ENCODE measurements at regions not wholly inside any gene's neighbourhood (a gene's known extent, or its start where the extent isn't known, plus 50 kb on each side); places are given as distances from the start of the nearest gene placed in this dataset.

DNA sequence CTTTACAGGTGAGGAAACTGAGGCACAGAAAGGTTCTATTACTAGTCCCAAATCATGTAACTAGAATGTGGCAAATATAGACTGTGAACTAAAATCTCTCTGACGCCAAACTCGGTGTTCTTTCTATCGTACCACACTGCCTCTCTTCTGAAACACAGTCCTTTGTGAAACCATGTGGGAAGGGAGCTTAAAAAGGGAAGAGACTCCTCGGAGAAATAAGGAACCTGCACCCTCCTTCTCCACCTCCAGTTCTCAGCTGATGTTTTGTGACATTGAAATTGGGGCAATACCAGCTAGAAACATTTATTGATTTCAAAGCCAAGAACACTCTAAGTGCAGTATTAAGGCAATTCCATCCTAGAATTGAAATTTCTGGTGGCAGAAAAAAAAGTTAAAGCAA lies 76.4 kb upstream of the DRD2 start:
- no peak overlapping the region for H3K4me3 ChIP-seq
- no peaks in the 10 kb centered on the region for H3K4me1 ChIP-seq
- 88 to 90% (median 88%) methylated on average over 4 of the region's 4 CpGs for WGBS, 3 donors
- no peak for DNase-seq
- H3K36me3 ChIP-seq (ENCODE audit: insufficient read depth in 1 of 2, low read depth in 1 of 2): no peaks in the 10 kb centered on the region
- TF ChIP-seq, protein P1, sequence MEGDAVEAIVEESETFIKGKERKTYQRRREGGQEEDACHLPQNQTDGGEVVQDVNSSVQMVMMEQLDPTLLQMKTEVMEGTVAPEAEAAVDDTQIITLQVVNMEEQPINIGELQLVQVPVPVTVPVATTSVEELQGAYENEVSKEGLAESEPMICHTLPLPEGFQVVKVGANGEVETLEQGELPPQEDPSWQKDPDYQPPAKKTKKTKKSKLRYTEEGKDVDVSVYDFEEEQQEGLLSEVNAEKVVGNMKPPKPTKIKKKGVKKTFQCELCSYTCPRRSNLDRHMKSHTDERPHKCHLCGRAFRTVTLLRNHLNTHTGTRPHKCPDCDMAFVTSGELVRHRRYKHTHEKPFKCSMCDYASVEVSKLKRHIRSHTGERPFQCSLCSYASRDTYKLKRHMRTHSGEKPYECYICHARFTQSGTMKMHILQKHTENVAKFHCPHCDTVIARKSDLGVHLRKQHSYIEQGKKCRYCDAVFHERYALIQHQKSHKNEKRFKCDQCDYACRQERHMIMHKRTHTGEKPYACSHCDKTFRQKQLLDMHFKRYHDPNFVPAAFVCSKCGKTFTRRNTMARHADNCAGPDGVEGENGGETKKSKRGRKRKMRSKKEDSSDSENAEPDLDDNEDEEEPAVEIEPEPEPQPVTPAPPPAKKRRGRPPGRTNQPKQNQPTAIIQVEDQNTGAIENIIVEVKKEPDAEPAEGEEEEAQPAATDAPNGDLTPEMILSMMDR (IDR thresholded peaks at IDR 0.05): no peak
- intact Hi-C loops (cut with DNase I): loop anchor here in 1 of 2 donors (10.0 kb wide), 1 partner anchor 183 kb away; no protein-coding TSS in a partner anchor
- no peaks in the 10 kb centered on the region for H3K9me3 ChIP-seq
- ATAC-seq: no peak
- H3K27me3 ChIP-seq (ENCODE audit: insufficient read depth in 3 of 3, low read length in 2 of 3): no peaks in the 10 kb centered on the region
- no peak overlapping the region for H3K27ac ChIP-seq

DNA sequence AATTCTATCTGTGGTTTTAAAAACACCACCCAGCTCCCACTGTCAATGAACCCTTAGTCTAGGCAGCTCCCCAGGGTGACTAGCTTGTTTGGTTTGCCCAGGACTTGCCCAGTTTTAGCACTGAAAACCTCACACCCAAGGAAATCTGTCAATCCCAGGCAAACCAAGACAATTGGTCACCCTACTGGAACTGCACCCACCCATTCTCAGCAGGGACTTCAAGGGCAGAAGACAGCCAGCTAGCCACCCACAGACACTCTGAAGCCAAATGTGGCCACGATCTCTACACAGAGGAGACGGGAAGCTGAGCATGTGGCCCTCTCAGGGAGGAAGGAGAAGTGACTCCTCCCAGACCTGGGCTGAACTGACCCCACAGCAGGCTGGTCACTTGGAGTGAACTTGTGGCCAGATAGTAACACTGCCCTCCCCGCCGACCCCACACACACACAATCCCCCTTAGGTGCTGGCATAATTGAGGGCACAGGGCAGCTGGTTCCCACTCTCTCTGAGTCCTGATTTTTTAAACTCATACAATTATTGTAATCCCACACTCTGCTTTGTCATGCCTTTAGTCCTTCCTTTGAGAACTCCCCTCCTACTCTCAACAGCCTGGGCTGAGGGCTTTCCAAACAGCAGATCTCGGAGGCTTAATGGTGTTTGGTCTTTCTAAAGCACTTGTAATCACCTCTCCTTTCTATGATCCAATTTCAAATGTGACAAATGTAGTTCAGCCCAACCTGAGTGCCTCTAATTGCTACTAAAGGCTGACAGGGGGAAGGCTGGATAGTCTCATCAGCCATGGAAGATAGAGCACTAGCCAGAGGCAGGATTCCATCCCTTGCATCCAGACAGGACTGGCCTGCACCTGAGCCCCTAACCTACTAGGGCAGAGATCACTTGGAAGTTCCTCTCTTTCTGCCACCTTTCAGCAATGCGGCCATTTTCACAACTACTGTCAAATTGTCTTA lies 74.7 kb upstream of the DRD2 start:
- intact Hi-C loops (cut with DNase I): loop anchor here in 1 of 2 donors (10.0 kb wide), 1 partner anchor 185 kb away; no protein-coding TSS in a partner anchor
- no peak for ATAC-seq
- no peak for DNase-seq
- Histone ChIP-seq H3K27ac (no peak overlapping the region), H3K27me3 (ENCODE audit: insufficient read depth in 3 of 3, low read length in 2 of 3) (no peaks in the 10 kb centered on the region), H3K4me1 (no peaks in the 10 kb centered on the region), H3K4me3 (no peak overlapping the region), H3K36me3 (ENCODE audit: insufficient read depth in 1 of 2, low read depth in 1 of 2) (no peaks in the 10 kb centered on the region), H3K9me3 (no peaks in the 10 kb centered on the region)
- TF ChIP-seq, protein P1 (IDR thresholded peaks at IDR 0.05): no peak
- WGBS, 3 donors: 65 to 68% (median 66%) methylated on average over 6 of the region's 6 CpGs

DNA sequence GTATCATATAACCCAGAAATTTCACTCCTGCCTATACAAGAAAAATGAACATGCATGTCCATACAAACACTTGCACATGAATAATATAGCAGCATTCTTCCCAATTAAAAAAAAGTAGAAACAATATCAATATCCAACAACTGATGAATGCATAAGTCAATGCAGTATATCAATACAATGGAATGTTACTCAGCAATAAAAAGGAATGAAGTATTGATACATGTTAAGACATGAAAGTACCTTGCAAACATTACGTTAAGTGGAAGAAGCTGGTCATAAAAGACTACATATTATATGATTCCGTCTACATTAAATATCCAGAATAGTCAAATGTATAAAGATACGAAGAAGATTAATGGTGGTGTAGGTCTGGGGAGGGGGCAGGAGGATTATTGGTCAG lies 73.9 kb upstream of the DRD2 start:
- TF ChIP-seq, protein P1 (IDR thresholded peaks at IDR 0.05): no peak
- Histone ChIP-seq H3K36me3 (ENCODE audit: insufficient read depth in 1 of 2, low read depth in 1 of 2) (no peaks in the 10 kb centered on the region), H3K9me3 (no peaks in the 10 kb centered on the region), H3K4me3 (no peak overlapping the region), H3K4me1 (no peaks in the 10 kb centered on the region), H3K27me3 (ENCODE audit: insufficient read depth in 3 of 3, low read length in 2 of 3) (no peaks in the 10 kb centered on the region), H3K27ac (no peak overlapping the region)
- 88 to 91% (median 90%) methylated on average over 3 of the region's 3 CpGs for WGBS, 3 donors
- DNase-seq: no peak
- intact Hi-C loops (cut with DNase I): no loop called here
- no peak for ATAC-seq

DNA sequence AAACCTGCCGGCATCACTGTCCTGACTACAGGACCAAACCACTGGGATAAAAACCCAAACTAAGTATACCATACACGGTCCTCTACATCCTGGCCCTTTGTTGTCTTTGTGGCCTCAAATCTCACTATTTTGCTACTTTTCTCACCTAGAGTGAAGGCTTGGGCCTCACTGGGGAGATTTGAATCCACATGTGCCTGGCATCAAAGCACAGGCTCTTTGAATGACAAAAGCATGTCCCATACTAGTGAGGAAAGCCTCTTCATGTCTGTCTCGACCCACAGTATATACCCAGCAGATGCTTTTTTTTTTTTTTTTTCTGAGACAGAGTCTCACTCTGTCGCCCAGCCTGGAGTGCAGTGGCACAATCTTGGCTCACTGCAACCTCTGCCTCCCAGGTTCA lies 72.5 kb upstream of the DRD2 start:
- Histone ChIP-seq H3K4me3 (no peak overlapping the region), H3K9me3 (no peaks in the 10 kb centered on the region), H3K27me3 (ENCODE audit: insufficient read depth in 3 of 3, low read length in 2 of 3) (no peaks in the 10 kb centered on the region), H3K4me1 (no peaks in the 10 kb centered on the region), H3K36me3 (ENCODE audit: insufficient read depth in 1 of 2, low read depth in 1 of 2) (no peaks in the 10 kb centered on the region), H3K27ac (no peak overlapping the region)
- TF ChIP-seq, protein P1 (IDR thresholded peaks at IDR 0.05): no peak
- WGBS, 3 donors: 58 to 62% (median 58%) methylated on average over 4 of the region's 4 CpGs
- DNase-seq: no peak
- intact Hi-C loops (cut with DNase I): no loop called here
- no peak for ATAC-seq
